ENCODE measurements at regions not wholly inside any gene's neighbourhood (a gene's known extent, or its start where the extent isn't known, plus 50 kb on each side); places are given as distances from the start of the nearest gene placed in this dataset.

GRCh38 chr2:5818961-5819600 lies 126.9 kb downstream of the SOX11 start:
- no peaks in the 10 kb centered on the region for H3K27me3 Mint-ChIP-seq
- TF ChIP-seq, protein P1, sequence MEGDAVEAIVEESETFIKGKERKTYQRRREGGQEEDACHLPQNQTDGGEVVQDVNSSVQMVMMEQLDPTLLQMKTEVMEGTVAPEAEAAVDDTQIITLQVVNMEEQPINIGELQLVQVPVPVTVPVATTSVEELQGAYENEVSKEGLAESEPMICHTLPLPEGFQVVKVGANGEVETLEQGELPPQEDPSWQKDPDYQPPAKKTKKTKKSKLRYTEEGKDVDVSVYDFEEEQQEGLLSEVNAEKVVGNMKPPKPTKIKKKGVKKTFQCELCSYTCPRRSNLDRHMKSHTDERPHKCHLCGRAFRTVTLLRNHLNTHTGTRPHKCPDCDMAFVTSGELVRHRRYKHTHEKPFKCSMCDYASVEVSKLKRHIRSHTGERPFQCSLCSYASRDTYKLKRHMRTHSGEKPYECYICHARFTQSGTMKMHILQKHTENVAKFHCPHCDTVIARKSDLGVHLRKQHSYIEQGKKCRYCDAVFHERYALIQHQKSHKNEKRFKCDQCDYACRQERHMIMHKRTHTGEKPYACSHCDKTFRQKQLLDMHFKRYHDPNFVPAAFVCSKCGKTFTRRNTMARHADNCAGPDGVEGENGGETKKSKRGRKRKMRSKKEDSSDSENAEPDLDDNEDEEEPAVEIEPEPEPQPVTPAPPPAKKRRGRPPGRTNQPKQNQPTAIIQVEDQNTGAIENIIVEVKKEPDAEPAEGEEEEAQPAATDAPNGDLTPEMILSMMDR (conservative IDR thresholded peaks at IDR 0.05): no peak
- peaks cover 6% of the 10 kb centered on the region for H3K9me3 Mint-ChIP-seq
- H3K27ac Mint-ChIP-seq: no peak overlapping the region
- no peak overlapping the region for H3K4me3 Mint-ChIP-seq
- H3K36me3 Mint-ChIP-seq: no peaks in the 10 kb centered on the region
- H3K4me1 Mint-ChIP-seq (ENCODE audit: unreplicated experiment): no peaks in the 10 kb centered on the region
- DNase-seq (ENCODE audit: extremely low spot score, unreplicated experiment): no peak

DNA sequence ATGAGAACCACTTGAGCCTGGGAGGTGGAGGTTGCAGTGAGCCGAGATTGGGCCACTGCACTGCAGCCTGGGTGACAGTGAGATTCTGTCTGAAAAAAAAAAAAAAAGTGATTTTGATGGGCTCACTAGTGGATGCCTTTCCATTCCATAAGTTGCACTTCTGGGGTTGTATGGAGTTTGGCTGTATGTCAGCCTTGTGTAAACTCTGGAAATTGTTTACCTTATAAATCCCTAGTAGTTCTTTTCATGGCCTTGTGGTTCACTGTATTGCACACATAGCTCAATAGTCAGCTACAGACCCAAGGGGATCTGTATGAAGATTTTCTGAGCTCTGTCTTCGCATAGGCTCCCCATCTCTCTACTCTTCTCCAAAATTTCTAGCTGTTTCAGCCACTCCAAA lies 131.9 kb downstream of the SOX11 start:
- H3K27me3 Mint-ChIP-seq: no peaks in the 10 kb centered on the region
- no peak overlapping the region for H3K4me3 Mint-ChIP-seq
- H3K27ac Mint-ChIP-seq: no peak overlapping the region
- no peak for DNase-seq (ENCODE audit: extremely low spot score, unreplicated experiment)
- H3K36me3 Mint-ChIP-seq: no peaks in the 10 kb centered on the region
- TF ChIP-seq, protein P1 (conservative IDR thresholded peaks at IDR 0.05): no peak
- peaks cover 8% of the 10 kb centered on the region for H3K4me1 Mint-ChIP-seq (ENCODE audit: unreplicated experiment)
- H3K9me3 Mint-ChIP-seq: peaks cover 17% of the 10 kb centered on the region

DNA sequence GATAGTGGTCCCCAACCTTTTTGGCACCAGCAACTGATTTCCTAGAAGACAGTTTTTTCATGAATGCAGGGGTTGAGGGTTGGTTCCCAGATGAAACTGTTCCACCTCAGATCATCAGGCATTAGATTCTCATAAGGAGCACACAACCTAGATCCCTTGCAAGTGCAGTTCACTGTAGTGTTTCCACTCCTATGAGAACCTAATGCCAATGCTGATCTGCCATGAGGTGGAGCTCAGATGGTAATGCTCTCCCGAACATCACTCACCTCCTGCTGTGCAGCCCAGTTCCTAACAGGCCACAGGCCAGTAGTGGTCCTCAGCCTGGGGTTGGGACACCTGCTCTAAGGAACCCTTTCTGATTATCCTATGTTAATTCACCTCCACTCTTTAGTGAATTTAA lies 133.5 kb downstream of the SOX11 start:
- H3K27ac Mint-ChIP-seq: no peak overlapping the region
- no peaks in the 10 kb centered on the region for H3K27me3 Mint-ChIP-seq
- peaks cover 17% of the 10 kb centered on the region for H3K9me3 Mint-ChIP-seq
- TF ChIP-seq, protein P1 (conservative IDR thresholded peaks at IDR 0.05): no peak
- DNase-seq (ENCODE audit: extremely low spot score, unreplicated experiment): no peak
- peaks cover 8% of the 10 kb centered on the region for H3K4me1 Mint-ChIP-seq (ENCODE audit: unreplicated experiment)
- no peaks in the 10 kb centered on the region for H3K36me3 Mint-ChIP-seq
- no peak overlapping the region for H3K4me3 Mint-ChIP-seq

DNA sequence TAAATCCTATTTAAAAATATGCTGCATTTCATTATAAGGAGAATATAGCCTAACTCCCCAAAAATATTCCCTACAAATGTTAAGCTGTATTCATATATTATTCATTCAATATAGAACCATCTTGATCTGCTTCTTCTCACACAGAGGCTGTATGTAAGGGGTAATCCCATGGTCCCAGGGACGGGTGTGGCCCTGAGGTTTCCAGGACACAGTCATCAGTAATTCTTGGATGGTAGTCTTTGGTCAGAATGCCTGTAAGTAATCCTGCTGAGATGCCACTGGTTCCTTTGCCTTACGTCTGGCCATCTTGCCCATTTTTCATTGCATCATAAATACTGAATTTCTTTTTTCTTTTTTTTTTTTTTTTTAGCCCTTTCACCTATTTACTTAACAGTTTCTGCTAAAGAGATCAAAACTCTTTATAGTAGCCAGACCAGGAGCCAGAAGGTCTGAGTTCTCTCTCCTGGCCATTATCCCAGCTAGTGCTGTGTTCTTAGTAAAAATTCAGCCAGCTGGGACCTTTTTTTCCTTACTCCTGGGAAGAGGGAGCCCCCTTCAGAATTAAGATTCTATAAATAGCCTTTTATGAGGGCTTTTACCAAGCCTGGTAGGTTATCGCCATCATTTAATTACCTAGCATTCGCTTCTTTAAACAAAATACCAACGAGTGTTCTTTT lies 134.9 kb downstream of the SOX11 start:
- no peaks in the 10 kb centered on the region for H3K27me3 Mint-ChIP-seq
- peaks cover 17% of the 10 kb centered on the region for H3K9me3 Mint-ChIP-seq
- no peak overlapping the region for H3K4me3 Mint-ChIP-seq
- peaks cover 8% of the 10 kb centered on the region for H3K4me1 Mint-ChIP-seq (ENCODE audit: unreplicated experiment)
- no peak for DNase-seq (ENCODE audit: extremely low spot score, unreplicated experiment)
- TF ChIP-seq, protein P1 (conservative IDR thresholded peaks at IDR 0.05): no peak
- H3K27ac Mint-ChIP-seq: no peak overlapping the region
- H3K36me3 Mint-ChIP-seq: no peaks in the 10 kb centered on the region

GRCh38 chr2:5834501-5834900 lies 142.3 kb downstream of the SOX11 start:
- Mint-ChIP-seq H3K9me3 (no peaks in the 10 kb centered on the region), H3K4me1 (ENCODE audit: unreplicated experiment) (peaks cover 12% of the 10 kb centered on the region), H3K4me3 (no peak overlapping the region), H3K27me3 (no peaks in the 10 kb centered on the region), H3K27ac (no peak overlapping the region), H3K36me3 (no peaks in the 10 kb centered on the region)
- no peak for DNase-seq (ENCODE audit: extremely low spot score, unreplicated experiment)
- TF ChIP-seq, protein P1 (conservative IDR thresholded peaks at IDR 0.05): peak; percentile 40

All from type B pancreatic cell (in vitro differentiated cells).